ENCODE measurements at regions not wholly inside any gene's neighbourhood (a gene's known extent, or its start where the extent isn't known, plus 50 kb on each side); places are given as distances from the start of the nearest gene placed in this dataset.
"Not testable (repeated sequence)": the region's sequence is repeated elsewhere in the genome, so short reads cannot be mapped to it uniquely, and the experiment has no call there.

DNA sequence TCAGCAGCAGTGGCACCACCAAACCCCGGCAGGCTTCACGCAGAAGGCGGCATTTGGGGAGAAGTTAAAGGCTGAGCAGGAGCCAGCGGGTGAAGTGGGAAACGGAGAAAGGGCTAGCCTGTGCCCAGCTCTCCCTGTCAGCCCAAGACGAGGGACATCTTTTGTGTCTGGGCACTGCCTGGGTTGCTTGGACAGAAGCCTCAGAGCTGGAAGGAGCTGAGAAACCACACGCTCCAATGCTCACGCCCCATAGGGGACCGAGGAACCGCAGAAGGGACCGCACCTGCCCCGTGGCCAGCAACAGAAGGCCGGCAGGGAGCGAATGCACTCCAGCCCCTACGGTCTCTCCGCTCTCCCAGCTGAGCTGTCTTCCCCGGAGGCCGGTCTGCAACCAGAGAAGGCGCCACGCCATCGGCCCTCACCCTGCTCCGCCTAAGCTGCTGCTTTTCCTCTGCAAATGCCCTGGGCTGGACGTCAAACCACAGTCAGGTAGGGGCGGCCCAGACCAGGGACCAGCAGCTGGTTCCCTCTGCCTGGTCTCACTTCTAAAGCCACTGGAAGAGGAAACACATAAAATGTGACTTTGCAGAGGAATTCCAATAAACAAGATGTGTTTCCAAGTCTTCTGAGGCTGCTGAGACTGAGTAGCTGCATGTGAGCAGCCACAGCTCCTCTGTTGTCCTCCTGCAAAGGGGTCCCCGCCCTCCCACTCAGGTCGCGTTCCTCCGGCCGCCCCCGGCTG, 182.4 kb upstream of the ZNF469 start:
- not testable (repeated sequence) for DNase-seq (ENCODE audit: low spot score)

- DNase-seq (ENCODE audit: low spot score): no peak
These were observed 181.9 kb upstream of the ZNF469 start for GRCh38 chr16:88200896-88201185.

DNA sequence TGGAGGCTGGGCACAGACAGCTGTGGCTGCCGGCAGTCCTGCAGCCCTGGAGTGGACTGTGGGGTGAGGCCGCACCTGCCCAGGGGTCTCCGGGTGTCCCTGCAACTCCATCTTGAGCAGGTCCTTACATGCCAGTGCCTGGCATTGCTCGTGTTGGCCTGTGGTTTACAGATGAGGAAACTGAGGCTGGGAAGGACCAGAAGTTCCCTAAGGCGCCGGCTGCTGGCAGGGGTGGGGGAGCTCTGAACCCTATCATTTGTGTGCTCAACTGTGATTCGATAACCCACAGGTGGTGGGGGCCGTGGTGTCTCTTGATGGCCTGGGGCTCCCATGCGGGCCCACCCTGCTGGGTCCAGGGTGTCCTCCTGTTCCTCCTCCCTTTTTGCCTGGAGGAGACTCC, 181.1 kb upstream of the ZNF469 start:
- not testable (repeated sequence) for DNase-seq (ENCODE audit: low spot score)

DNA sequence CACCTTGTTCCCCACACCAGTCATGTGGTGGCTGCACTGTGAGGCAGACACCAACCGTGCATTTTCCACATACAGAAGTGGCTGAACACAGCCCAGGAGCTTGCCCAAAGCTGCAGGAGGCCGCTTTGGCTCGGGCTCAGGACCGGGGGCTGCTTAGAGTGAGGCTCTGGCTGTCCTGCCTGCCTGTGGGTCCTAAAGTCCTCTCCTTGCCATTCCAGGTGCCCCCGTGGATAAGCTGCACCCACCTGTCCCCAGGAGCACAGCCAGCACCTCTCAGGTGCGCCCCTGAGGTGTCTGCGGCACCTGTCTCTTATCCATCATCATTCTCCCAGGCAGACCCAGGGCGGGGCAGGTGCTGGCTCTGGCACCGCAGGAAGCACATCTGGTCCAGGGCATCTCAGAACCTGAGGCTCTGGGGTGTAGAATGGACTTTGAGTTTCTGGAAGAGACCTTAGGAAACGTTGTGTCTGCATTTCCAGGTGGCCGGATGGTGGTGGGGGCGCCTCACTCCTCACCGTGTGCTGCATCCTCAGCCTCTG, 180.5 kb upstream of the ZNF469 start:
- DNase-seq (ENCODE audit: low spot score): no peak

DNA sequence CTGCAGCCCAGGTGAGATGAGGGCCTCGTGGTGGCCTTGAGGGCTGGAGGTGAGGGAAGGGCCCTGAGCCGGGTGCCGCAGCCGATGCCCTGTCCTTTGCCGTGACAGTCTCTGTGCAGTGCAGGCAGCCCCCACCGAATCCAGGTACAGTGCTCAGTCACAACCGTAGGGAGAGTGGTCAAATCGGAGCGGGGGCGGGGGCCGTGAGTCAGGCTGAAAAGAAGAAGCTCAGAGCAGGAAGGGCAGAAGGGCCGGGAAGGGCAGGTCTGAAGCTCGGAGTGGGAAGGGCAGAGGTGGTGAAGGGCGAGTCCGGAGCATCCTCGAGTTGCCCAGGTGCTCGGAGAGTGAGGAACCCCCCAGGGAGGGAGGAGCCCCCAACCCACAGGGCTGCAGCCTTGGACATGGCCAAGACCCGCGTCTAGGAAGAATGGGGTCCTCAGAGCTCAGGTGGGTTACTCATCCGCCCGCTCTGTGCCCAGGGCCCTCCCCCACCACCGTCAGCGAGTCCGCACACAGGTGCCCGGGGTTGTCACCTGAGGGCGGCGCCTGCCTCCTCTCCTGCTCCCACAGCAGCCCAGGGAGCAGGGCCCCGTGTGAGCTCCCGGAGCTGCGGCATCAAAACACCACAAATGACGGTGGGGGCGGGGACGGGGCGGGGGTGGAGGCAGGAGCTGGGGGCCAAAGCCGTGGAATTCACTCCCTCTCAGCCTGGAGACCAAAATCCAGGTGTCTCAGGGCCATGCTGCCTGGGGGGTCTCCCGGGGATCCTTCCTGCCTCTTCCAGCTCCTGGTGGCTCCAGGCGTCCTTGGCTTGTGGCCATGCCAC, 179.7 kb upstream of the ZNF469 start:
- DNase-seq (ENCODE audit: low spot score): not testable (repeated sequence)

- DNase-seq (ENCODE audit: low spot score): not testable (repeated sequence)
These were observed 178.3 kb upstream of the ZNF469 start for GRCh38 chr16:88204131-88205110.

GRCh38 chr16:88205482-88205881, 177.3 kb upstream of the ZNF469 start:
- not testable (repeated sequence) for DNase-seq (ENCODE audit: low spot score)

GRCh38 chr16:88206006-88206405, 176.8 kb upstream of the ZNF469 start:
- not testable (repeated sequence) for DNase-seq (ENCODE audit: low spot score)

GRCh38 chr16:88206516-88206915, 176.2 kb upstream of the ZNF469 start:
- not testable (repeated sequence) for DNase-seq (ENCODE audit: low spot score)

- no peak for DNase-seq (ENCODE audit: low spot score)
These were observed 174.6 kb upstream of the ZNF469 start for GRCh38 chr16:88208112-88208511.

- DNase-seq (ENCODE audit: low spot score): not testable (repeated sequence)
These were observed 174.0 kb upstream of the ZNF469 start for GRCh38 chr16:88208776-88209175.

DNA sequence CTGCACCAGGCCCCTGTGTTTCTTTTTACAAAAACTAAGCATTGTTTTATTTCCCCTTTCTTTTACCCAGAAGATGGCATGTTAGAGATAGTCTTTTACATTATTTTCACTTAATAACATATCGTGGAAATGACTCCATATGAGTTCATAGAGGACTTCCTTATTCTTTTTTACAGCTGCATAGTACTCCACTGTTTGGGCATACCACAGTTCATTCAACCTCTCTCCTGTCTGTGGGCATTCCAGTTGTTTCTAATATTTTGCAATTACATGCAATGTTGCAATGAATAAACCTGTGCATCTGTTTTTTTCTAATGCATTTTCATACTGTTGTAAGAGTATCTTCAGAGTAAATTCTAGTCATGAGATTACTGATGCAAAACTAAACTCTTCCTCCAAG, 173.2 kb upstream of the ZNF469 start:
- DNase-seq (ENCODE audit: low spot score): not testable (repeated sequence)

DNA sequence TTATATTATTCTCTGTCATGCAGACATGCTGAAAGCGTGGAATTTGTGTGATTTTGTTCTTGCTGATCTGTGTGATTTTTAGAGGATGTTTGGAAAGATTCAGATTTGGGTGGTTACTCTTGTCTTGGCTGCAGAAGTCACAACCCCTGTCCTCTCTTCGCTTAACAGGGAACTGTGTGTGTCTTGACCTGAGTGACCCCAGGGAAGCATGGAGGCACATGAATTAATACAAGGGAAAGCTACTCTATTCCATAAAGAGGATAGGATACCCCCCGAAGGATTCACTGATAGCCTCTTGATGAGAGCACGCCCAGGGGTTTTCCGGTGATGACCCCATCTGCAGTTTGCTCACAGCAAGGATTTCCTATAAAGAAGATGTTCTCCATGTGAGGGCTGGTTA, 168.8 kb upstream of the ZNF469 start:
- not testable (repeated sequence) for DNase-seq (ENCODE audit: low spot score)

GRCh38 chr16:88221001-88221761, 161.6 kb upstream of the ZNF469 start:
- not testable (repeated sequence) for DNase-seq (ENCODE audit: low spot score)

DNA sequence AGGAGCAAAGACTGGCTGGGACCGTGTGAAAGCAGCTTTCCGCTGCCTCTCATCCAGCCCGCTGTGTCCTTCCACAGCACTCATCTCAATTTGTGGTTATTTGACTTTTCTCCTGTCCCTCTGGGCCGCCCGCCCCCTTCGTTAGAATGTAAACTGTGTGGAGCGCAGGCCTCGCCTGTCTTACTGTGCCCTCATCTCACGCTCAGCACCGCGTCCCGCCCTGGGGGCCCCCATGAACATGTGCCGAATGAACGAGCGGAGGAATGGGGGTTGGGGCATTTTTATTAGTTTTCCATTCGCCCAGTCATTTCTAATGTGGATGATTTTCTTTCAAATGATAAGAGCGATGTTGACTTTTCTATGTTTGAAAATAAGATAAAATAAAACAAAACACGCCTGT, 159.1 kb upstream of the ZNF469 start:
- DNase-seq (ENCODE audit: low spot score): not testable (repeated sequence)

DNA sequence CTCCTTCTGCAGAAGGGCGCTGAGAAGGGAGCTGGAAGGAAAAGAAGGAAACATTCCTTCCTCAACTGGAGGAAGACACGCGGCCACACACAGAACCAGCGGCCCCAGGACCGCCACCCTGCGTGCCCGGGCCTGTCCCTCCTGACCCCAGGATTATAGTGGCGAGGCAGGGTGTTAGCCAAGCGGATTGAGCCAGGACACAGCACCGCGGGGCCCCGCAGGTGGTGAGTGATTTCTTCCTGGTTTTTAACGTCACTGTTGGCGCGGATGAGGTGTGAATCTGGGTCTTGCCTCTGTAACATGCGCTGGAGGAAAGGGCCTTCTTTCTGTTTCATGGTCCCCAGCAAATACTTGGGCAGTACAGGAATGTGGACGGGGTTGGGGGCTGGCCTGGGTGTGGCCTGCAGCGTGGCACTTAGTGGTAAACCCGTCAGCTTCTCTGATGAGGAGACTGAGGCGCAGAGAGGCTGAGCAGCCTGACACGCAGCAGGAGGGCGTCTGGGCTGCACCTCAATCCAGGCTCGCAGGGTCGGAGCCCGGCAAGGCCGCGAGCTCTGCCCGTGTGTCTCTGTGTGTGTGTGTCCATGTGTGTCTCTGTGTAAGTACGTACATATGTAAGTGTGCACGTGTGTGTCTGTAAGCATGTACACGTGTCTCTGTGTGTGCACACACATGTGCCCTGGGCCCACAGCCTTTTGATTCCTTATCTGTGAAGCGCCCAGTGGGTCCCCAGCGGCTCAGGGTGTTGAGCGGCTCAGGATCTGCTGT, 158.4 kb upstream of the ZNF469 start:
- DNase-seq (ENCODE audit: low spot score): not testable (repeated sequence)

- not testable (repeated sequence) for DNase-seq (ENCODE audit: low spot score)
These were observed 157.0 kb upstream of the ZNF469 start for GRCh38 chr16:88225640-88226230.

DNA sequence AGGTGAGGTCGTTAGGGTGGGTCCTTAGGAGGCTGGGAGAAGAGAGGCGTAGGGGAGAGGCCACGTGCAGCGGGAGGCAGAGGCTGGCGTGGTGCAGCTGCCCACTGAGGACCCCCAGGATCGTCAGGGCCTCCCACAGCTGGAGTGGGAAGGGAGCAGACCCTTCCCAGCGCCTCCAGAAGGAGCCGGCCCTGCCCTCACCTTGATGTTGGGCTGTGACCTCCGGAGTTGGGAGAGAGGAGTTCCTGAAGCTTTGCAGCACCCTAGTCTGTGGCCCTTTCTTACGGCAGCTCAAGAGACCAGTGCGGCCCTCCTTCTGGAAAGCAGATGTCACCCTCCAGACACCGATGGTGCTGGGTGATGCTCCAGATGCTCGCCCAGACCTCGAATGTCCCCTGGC, 156.5 kb upstream of the ZNF469 start:
- DNase-seq (ENCODE audit: low spot score): not testable (repeated sequence)

DNA sequence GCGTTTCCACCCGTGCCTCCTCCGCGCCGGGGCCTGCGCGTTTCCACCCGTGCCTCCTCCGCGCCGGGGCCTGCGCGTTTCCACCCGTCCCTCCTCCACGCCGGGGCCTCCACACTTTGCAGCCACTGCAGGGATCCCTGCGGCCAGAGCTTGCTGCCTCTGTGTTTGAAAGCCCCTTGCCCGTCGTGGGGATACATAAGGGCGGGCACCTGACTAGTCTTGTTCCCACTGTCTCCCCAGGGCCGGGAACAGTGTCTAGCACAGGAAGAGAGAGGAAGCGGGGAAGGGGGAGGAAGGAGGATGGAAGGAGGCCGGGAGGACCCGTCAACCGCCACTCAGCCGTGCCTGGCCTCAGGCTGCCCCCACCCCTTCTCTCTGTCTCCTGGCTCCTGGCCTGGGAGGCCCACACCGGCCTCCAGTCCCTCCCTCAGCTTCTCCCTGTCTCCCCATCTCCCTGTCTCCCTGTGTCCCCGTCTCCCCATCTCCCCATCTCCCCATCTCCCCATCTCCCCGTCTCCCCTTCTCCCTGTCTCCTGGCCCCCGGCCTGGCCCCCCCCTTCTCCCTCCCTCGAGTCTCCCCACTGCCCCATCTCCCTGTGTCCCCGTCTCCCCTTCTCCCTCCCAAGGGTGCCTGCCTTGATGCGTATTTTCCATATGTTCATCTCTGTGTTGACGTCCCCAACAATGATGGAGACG, 155.6 kb upstream of the ZNF469 start:
- DNase-seq (ENCODE audit: low spot score): not testable (repeated sequence)

All from HT-29 (cell line).